MCF 10A (cell line): ENCODE measurements at regions not wholly inside any gene's neighbourhood (a gene's known extent, or its start where the extent isn't known, plus 50 kb on each side); places are given as distances from the start of the nearest gene placed in this dataset.
"Not testable (repeated sequence)": the region's sequence is repeated elsewhere in the genome, so short reads cannot be mapped to it uniquely, and the experiment has no call there.

Source experiments
- BruUV-seq: library from RNA; stranded (reverse); fragments of 400-500 nt; replicated peaks from 2 replicates; lab custom pipeline; 2021; lab: Mats Ljungman, UMichigan
- CTCF ChIA-PET: fragments of 300-600 bp; sonication (Branson Sonifier 250); formaldehyde crosslinking; extraction: SDS; loops from one replicate; lab custom pipeline; 2021; ENCODE audit warnings: antibody characterized with exemption, inconsistent platforms; lab: Yijun Ruan, JAX
- POLR2A ChIA-PET: fragments of 300-600, 350-650 bp; sonication (Branson Sonifier 250); formaldehyde crosslinking; extraction: SDS; loops from one replicate; lab custom pipeline; 2020; ENCODE audit warnings: antibody characterized with exemption, inconsistent platforms; lab: Yijun Ruan, JAX
- DNase-seq: peaks from one replicate; pipeline ENCODE4 v3.0.0-alpha.2; 2018; ENCODE audit not compliant: unreplicated experiment
- H3K27ac Mint-ChIP-seq: one replicate; pipeline ENCODE4 v1.8.0; 2022; ENCODE audit warnings: mild to moderate bottlenecking, low read depth, mixed read lengths; ENCODE audit not compliant: unreplicated experiment
- H3K27me3 Mint-ChIP-seq: one replicate; pipeline ENCODE4 v1.8.0; 2022; ENCODE audit warnings: mixed read lengths; ENCODE audit not compliant: insufficient read depth, unreplicated experiment
- H3K36me3 Mint-ChIP-seq: one replicate; pipeline ENCODE4 v1.8.0; 2022; ENCODE audit warnings: mild to moderate bottlenecking, moderate library complexity, mixed read lengths; ENCODE audit not compliant: insufficient read depth, unreplicated experiment
- H3K4me1 Mint-ChIP-seq: one replicate; pipeline ENCODE4 v1.8.0; 2022; ENCODE audit warnings: mixed read lengths; ENCODE audit not compliant: insufficient read depth, unreplicated experiment
- H3K4me3 Mint-ChIP-seq: one replicate; pipeline ENCODE4 v1.8.0; 2022; ENCODE audit warnings: mild to moderate bottlenecking, moderate library complexity, mixed read lengths; ENCODE audit not compliant: unreplicated experiment
- H3K9me3 Mint-ChIP-seq: one replicate; pipeline ENCODE4 v1.8.0; 2022; ENCODE audit warnings: mixed read lengths; ENCODE audit not compliant: unreplicated experiment
- intact Hi-C: fragments of 100-400 bp; cut with micrococcal nuclease; formaldehyde crosslinking; loops from 2 replicates; pipeline ENCODE4 v1.14.1; 2022
- TF ChIP-seq, protein P1 (sequence below): fragments of 200-600 bp; IDR thresholded peaks from one replicate; pipeline ENCODE4 v1.8.0; 2022; ENCODE audit warnings: antibody characterized with exemption, mild to moderate bottlenecking; ENCODE audit not compliant: unreplicated experiment

DNA sequence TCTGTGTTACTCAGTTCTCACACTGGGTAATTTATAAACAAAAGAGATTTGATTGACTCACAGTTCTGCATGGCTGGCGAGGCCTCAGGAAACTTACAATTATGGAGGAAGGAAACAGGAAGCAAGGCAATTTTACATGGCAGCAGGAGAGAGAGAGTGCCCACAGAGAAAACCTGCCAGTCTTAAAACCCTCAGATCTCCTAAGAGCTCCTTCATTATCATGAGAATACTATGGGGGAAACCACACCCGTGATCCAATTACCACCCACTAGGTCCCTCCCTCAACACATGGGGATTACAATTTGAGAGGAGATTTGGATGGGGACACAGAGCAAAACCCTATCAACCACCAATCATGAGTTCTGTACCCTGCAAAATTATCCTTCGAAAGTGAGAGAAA lies 1180.8 kb downstream of the JRKL start:
- no peaks in the 10 kb centered on the region for H3K36me3 Mint-ChIP-seq
- peaks cover 10% of the 10 kb centered on the region for H3K9me3 Mint-ChIP-seq
- ChIA-PET POLR2A (no interaction called here), CTCF (no interaction called here)
- BruUV-seq, result no TSS peak
- peaks cover 13% of the 10 kb centered on the region for H3K27me3 Mint-ChIP-seq
- no peak overlapping the region for H3K4me3 Mint-ChIP-seq
- H3K4me1 Mint-ChIP-seq, result no peaks in the 10 kb centered on the region
- TF ChIP-seq, protein P1, sequence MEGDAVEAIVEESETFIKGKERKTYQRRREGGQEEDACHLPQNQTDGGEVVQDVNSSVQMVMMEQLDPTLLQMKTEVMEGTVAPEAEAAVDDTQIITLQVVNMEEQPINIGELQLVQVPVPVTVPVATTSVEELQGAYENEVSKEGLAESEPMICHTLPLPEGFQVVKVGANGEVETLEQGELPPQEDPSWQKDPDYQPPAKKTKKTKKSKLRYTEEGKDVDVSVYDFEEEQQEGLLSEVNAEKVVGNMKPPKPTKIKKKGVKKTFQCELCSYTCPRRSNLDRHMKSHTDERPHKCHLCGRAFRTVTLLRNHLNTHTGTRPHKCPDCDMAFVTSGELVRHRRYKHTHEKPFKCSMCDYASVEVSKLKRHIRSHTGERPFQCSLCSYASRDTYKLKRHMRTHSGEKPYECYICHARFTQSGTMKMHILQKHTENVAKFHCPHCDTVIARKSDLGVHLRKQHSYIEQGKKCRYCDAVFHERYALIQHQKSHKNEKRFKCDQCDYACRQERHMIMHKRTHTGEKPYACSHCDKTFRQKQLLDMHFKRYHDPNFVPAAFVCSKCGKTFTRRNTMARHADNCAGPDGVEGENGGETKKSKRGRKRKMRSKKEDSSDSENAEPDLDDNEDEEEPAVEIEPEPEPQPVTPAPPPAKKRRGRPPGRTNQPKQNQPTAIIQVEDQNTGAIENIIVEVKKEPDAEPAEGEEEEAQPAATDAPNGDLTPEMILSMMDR, result no peak
- no peak for DNase-seq
- intact Hi-C loops, result no loop called here
- H3K27ac Mint-ChIP-seq, result no peak overlapping the region

DNA sequence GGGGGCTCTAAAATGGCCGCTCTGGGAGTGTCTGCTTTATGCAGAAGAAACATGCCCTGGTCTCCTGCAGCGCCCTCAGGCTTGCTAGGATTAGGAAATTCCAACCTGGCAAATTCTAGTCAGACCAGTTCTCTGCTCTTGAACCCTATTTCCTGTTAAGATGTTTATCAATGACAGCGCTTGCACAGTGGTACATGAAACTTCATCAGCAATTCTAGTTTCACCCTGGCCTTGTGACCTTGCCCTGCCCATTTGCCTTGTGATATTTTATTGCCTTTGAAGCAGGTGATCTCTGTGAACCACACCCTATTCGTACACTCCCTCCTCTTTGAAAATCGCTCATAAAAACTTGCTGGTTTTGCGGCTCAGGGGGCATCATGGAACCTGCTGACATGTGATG lies 1184.0 kb downstream of the JRKL start:
- H3K4me1 Mint-ChIP-seq, H3K4me3 Mint-ChIP-seq, POLR2A ChIA-PET, H3K27ac Mint-ChIP-seq, DNase-seq, BruUV-seq, H3K36me3 Mint-ChIP-seq, H3K9me3 Mint-ChIP-seq, intact Hi-C loops: not testable (repeated sequence)
- CTCF ChIA-PET, result interaction anchor here (0.6 to 0.7 kb wide), 3 partner anchors 273 to 1948 kb away, joined by 3 read pairs; no protein-coding TSS in a partner anchor
- H3K27me3 Mint-ChIP-seq, result peaks cover 31% of the 10 kb centered on the region

DNA sequence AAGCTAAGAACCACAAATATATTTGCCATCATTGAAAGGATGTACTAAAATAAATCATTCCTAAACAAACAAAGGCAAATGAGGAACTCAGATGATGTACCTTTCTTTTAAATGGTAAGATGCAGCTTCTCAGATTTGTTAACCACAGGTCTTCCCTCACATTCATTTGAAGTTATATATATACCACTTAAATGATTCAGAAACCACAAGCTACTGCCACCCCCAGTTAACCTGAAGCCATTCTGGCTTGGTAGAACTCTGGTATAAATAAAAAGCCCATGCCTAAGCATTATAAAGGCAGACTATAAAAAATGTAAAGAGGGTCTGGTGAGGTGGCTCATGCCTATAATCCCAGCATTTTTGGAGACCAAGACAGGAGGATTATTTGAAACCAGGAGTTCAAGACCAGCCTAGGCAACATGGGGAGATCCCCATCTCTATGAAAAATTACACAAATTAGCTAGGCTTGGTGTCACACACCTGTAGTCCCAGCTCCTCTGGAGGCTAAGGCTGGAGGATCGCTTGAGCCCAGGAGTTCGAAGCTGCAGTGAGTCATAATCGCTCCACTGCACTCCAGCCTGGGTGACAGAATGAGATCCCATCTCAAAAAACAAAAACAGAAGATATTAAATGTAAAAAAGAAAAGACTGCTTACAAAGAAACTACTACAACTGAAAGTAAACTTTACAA lies 1185.3 kb downstream of the JRKL start:
- H3K4me1 Mint-ChIP-seq, result no peaks in the 10 kb centered on the region
- ChIA-PET CTCF (interaction anchor here (0.6 kb wide), 1 partner anchor 20 kb away, joined by 4 read pairs; no protein-coding TSS in a partner anchor), POLR2A (no interaction called here)
- no peaks in the 10 kb centered on the region for H3K9me3 Mint-ChIP-seq
- no peak overlapping the region for H3K4me3 Mint-ChIP-seq
- intact Hi-C loops, result no loop called here
- no peak overlapping the region for H3K27ac Mint-ChIP-seq
- no peaks in the 10 kb centered on the region for H3K36me3 Mint-ChIP-seq
- BruUV-seq, result no TSS peak
- H3K27me3 Mint-ChIP-seq, result peaks cover 43% of the 10 kb centered on the region
- TF ChIP-seq, protein P1, result no peak
- no peak for DNase-seq

DNA sequence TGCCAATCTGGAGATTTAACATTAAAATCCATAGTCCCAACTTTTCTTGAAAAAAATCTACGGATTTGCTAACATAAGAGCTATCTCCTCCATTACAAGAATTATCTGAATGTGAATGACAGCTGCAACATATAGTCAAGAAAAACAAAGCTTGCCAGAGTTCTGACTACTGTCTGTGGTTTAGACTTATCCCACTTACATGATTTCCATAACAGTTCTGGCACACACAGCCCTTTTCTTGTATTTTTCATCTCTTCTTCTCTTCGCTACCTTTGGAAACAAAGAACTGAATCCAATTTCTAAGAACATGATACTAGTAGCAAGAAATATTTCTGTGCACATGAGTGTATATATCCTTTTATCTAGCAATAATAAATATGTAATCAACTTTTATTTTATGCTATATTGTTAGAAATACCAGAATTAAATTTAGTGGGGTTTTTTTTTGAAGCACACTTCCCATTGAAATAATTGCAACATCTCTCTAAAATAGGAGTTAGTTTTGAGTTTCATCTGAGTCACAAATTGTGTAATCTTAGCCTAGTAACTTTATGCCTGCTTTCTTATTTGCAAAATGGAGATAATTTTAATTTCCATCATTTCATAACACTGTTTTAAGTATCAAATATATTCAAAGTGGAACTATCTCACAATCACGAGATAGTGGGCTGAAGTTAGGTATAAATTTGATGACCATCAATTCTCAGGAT lies 1217.6 kb downstream of the JRKL start:
- ChIA-PET CTCF (no interaction called here), POLR2A (no interaction called here)
- H3K27ac Mint-ChIP-seq, result no peak overlapping the region
- peaks cover 77% of the 10 kb centered on the region for H3K27me3 Mint-ChIP-seq
- H3K9me3 Mint-ChIP-seq, result no peaks in the 10 kb centered on the region
- H3K4me3 Mint-ChIP-seq, result no peak overlapping the region
- DNase-seq, result peak; percentile 3
- H3K4me1 Mint-ChIP-seq, result no peaks in the 10 kb centered on the region
- intact Hi-C loops, result no loop called here
- BruUV-seq, result no TSS peak
- no peaks in the 10 kb centered on the region for H3K36me3 Mint-ChIP-seq
- TF ChIP-seq, protein P1, result no peak
